ENCODE measurements at regions not wholly inside any gene's neighbourhood (a gene's known extent, or its start where the extent isn't known, plus 50 kb on each side); places are given as distances from the start of the nearest gene placed in this dataset.

DNA sequence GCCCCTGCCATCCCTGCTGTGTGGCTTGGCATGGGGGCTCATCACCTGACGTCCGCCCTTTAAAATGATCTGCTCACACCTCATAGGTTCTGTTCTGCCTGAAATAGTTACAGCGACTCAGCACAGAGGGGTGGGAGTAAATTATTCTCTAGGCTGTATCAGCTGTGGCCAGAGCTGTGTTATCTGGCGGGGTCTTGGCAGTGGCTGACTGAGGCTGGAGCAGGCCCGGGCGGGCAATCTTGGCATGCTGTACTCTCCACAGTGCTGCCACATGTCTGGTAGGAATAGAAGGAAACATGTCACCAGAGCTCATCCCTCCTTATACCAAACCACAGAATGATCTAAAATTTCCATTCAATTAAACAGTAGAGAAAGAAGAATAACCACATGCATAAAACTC lies 499.9 kb upstream of the LMCD1 start:
- H3K36me3 ChIP-seq (ENCODE audit: control insufficient read depth, insufficient read depth, low read length), result no peaks in the 10 kb centered on the region
- H3K27ac ChIP-seq (ENCODE audit: low read length), result no peak overlapping the region
- no peaks in the 10 kb centered on the region for H3K4me1 ChIP-seq (ENCODE audit: control insufficient read depth, insufficient read depth, low read length)
- in situ Hi-C loops (cut with HindIII; ENCODE audit: low pct_unique_long_range_greater_than_20kb, low sequenced_read_pairs) (no loop called here), intact Hi-C loops (cut with micrococcal nuclease; ENCODE audit: unreplicated experiment) (no loop called here)
- CTCF ChIA-PET, result no interaction called here
- no peaks in the 10 kb centered on the region for H3K27me3 ChIP-seq (ENCODE audit: control insufficient read depth, insufficient read depth, low read length)
- H3K4me3 ChIP-seq (ENCODE audit: low read depth in 2 of 2, low read length in 2 of 2), result no peak overlapping the region
- TF ChIP-seq SIN3A (IDR thresholded peaks at IDR 0.05; ENCODE audit: borderline replicate concordance, insufficient read depth, low read depth, low read length), result no peak
- TF ChIP-seq TCF7L2 (IDR thresholded peaks at IDR 0.05; ENCODE audit: low read depth, low read length), result no peak
- TF ChIP-seq, protein P1, sequence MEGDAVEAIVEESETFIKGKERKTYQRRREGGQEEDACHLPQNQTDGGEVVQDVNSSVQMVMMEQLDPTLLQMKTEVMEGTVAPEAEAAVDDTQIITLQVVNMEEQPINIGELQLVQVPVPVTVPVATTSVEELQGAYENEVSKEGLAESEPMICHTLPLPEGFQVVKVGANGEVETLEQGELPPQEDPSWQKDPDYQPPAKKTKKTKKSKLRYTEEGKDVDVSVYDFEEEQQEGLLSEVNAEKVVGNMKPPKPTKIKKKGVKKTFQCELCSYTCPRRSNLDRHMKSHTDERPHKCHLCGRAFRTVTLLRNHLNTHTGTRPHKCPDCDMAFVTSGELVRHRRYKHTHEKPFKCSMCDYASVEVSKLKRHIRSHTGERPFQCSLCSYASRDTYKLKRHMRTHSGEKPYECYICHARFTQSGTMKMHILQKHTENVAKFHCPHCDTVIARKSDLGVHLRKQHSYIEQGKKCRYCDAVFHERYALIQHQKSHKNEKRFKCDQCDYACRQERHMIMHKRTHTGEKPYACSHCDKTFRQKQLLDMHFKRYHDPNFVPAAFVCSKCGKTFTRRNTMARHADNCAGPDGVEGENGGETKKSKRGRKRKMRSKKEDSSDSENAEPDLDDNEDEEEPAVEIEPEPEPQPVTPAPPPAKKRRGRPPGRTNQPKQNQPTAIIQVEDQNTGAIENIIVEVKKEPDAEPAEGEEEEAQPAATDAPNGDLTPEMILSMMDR (IDR thresholded peaks at IDR 0.05), result no peak
- TF ChIP-seq REST (IDR thresholded peaks at IDR 0.05; ENCODE audit: insufficient read depth in 1 of 2, low read depth in 2 of 2, low read length in 1 of 2), result no peak
- no peak for TF ChIP-seq POLR2AphosphoS5 (IDR thresholded peaks at IDR 0.05; ENCODE audit: low read depth, low read length)
- no peak for ATAC-seq
- no peak for DNase-seq (ENCODE audit: low read depth, low spot score)
- no TSS peak for BruUV-seq (replicated peaks)
- POLR2A ChIA-PET, result no interaction called here
- no peaks in the 10 kb centered on the region for H3K9me3 ChIP-seq (ENCODE audit: control insufficient read depth, insufficient read depth, low read depth, low read length)

DNA sequence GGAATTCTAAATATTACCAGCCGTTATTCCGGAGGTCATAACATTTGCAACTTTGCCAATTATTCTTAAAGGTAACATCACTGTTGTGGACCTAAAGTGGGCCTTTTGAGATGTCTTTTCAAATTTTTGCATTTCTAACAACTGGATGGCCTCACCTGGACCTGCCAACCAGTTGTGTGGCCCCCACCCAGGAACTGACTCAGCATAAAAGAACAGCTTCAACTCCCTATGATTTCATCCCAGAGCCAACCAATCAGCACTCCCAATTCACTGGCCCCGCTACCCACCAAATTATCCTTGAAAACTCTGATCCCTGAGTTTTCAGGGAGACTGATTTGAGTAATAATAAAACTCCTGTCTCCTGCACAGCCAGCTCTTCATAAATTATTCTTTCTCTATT lies 489.7 kb upstream of the LMCD1 start:
- CTCF ChIA-PET, result no interaction called here

More for the DNA sequence above, 489.7 kb upstream of the LMCD1 start:
- no TSS peak for BruUV-seq (replicated peaks)
- DNase-seq (ENCODE audit: low read depth, low spot score), result no peak
- intact Hi-C loops (cut with micrococcal nuclease; ENCODE audit: unreplicated experiment), result no loop called here
- ATAC-seq, result no peak
- H3K9me3 ChIP-seq (ENCODE audit: control insufficient read depth, insufficient read depth, low read depth, low read length), result no peaks in the 10 kb centered on the region
- H3K36me3 ChIP-seq (ENCODE audit: control insufficient read depth, insufficient read depth, low read length), result no peaks in the 10 kb centered on the region
- in situ Hi-C loops (cut with HindIII; ENCODE audit: low pct_unique_long_range_greater_than_20kb, low sequenced_read_pairs), result no loop called here
- TF ChIP-seq, protein P1 (IDR thresholded peaks at IDR 0.05), result no peak
- TF ChIP-seq REST (IDR thresholded peaks at IDR 0.05; ENCODE audit: insufficient read depth in 1 of 2, low read depth in 2 of 2, low read length in 1 of 2) (no peak), SIN3A (IDR thresholded peaks at IDR 0.05; ENCODE audit: borderline replicate concordance, insufficient read depth, low read depth, low read length) (no peak)
- POLR2A ChIA-PET, result no interaction called here
- no peak overlapping the region for H3K27ac ChIP-seq (ENCODE audit: low read length)
- no peaks in the 10 kb centered on the region for H3K27me3 ChIP-seq (ENCODE audit: control insufficient read depth, insufficient read depth, low read length)
- H3K4me1 ChIP-seq (ENCODE audit: control insufficient read depth, insufficient read depth, low read length), result no peaks in the 10 kb centered on the region
- H3K4me3 ChIP-seq (ENCODE audit: low read depth in 2 of 2, low read length in 2 of 2), result no peak overlapping the region
